ENCODE measurements at regions not wholly inside any gene's neighbourhood (a gene's known extent, or its start where the extent isn't known, plus 50 kb on each side); places are given as distances from the start of the nearest gene placed in this dataset.
A peak's percentile ranks its signal among the peaks of the same experiment; 100 is the strongest.

- no peak for DNase-seq (ENCODE audit: low spot score)
Observed at GRCh38 chr22:34902335-34902734, 163.6 kb upstream of the ISX start.

GRCh38 chr22:34903416-34903815, 162.5 kb upstream of the ISX start:
- no peak for DNase-seq (ENCODE audit: low spot score)

- no peak for DNase-seq (ENCODE audit: low spot score)
Observed at GRCh38 chr22:34904486-34904885, 161.5 kb upstream of the ISX start.

- DNase-seq (ENCODE audit: low spot score) = no peak
Observed at GRCh38 chr22:34913826-34914225, 152.1 kb upstream of the ISX start.

GRCh38 chr22:34914846-34915245, 151.1 kb upstream of the ISX start:
- peak; percentile 49 for DNase-seq (ENCODE audit: low spot score)

- peak; percentile 61 for DNase-seq (ENCODE audit: low spot score)
Observed at GRCh38 chr22:34917239-34917638, 148.7 kb upstream of the ISX start.

- no peak for DNase-seq (ENCODE audit: low spot score)
Observed at GRCh38 chr22:34931026-34931425, 134.9 kb upstream of the ISX start.

GRCh38 chr22:34934261-34934660, 131.7 kb upstream of the ISX start:
- no peak for DNase-seq (ENCODE audit: low spot score)

- DNase-seq (ENCODE audit: low spot score) = no peak
Observed at GRCh38 chr22:34943830-34944229, 122.1 kb upstream of the ISX start.

GRCh38 chr22:34946339-34946985, 119.5 kb upstream of the ISX start:
- DNase-seq (ENCODE audit: low spot score) = no peak

- peak; percentile 59 for DNase-seq (ENCODE audit: low spot score)
Observed at GRCh38 chr22:34950489-34950888, 115.5 kb upstream of the ISX start.

- DNase-seq (ENCODE audit: low spot score) = no peak
Observed at GRCh38 chr22:34951212-34951611, 114.7 kb upstream of the ISX start.

GRCh38 chr22:34960005-34960404, 106.0 kb upstream of the ISX start:
- DNase-seq (ENCODE audit: low spot score) = no peak

GRCh38 chr22:34966980-34967565, 98.9 kb upstream of the ISX start:
- DNase-seq (ENCODE audit: low spot score) = peak; percentile 76

- no peak for DNase-seq (ENCODE audit: low spot score)
Observed at GRCh38 chr22:34969001-34969790, 96.8 kb upstream of the ISX start.

GRCh38 chr22:34971456-34971855, 94.5 kb upstream of the ISX start:
- DNase-seq (ENCODE audit: low spot score) = no peak

GRCh38 chr22:34972191-34972897, 93.6 kb upstream of the ISX start:
- no peak for DNase-seq (ENCODE audit: low spot score)

GRCh38 chr22:34973016-34973415, 92.9 kb upstream of the ISX start:
- DNase-seq (ENCODE audit: low spot score) = peak; percentile 24

- DNase-seq (ENCODE audit: low spot score) = peak; percentile 64
Observed at GRCh38 chr22:34973926-34974325, 92.0 kb upstream of the ISX start.

GRCh38 chr22:34975721-34976120, 90.2 kb upstream of the ISX start:
- no peak for DNase-seq (ENCODE audit: low spot score)

- DNase-seq (ENCODE audit: low spot score) = no peak
Observed at GRCh38 chr22:34976474-34976873, 89.5 kb upstream of the ISX start.

GRCh38 chr22:34976886-34977285, 89.1 kb upstream of the ISX start:
- DNase-seq (ENCODE audit: low spot score) = no peak

- no peak for DNase-seq (ENCODE audit: low spot score)
Observed at GRCh38 chr22:34986523-34986922, 79.4 kb upstream of the ISX start.
